Vagina (tissue), 2 donors: ENCODE measurements at regions not wholly inside any gene's neighbourhood (a gene's known extent, or its start where the extent isn't known, plus 50 kb on each side); places are given as distances from the start of the nearest gene placed in this dataset.

Experiments
- CTCF ChIP-seq, 3 experiments: fragments of 450-650 bp in 2 of 3; fragments of 200-600 bp in 1 of 3; sonication (generic) in 1 of 3; IDR thresholded peaks; one replicate each; pipeline ENCODE4 v1.5.1; 2017 to 2019; ENCODE audit warnings: antibody characterized with exemption in 3 of 3, mild to moderate bottlenecking in 2 of 3, moderate library complexity in 2 of 3
- POLR2A ChIP-seq, 2 donors: fragments of 450-650 bp; IDR thresholded peaks; one replicate each; pipeline ENCODE4 v1.6.1; 2017; ENCODE audit warnings: antibody characterized with exemption in 2 of 2, mild to moderate bottlenecking in 2 of 2, moderate library complexity in 2 of 2

DNA sequence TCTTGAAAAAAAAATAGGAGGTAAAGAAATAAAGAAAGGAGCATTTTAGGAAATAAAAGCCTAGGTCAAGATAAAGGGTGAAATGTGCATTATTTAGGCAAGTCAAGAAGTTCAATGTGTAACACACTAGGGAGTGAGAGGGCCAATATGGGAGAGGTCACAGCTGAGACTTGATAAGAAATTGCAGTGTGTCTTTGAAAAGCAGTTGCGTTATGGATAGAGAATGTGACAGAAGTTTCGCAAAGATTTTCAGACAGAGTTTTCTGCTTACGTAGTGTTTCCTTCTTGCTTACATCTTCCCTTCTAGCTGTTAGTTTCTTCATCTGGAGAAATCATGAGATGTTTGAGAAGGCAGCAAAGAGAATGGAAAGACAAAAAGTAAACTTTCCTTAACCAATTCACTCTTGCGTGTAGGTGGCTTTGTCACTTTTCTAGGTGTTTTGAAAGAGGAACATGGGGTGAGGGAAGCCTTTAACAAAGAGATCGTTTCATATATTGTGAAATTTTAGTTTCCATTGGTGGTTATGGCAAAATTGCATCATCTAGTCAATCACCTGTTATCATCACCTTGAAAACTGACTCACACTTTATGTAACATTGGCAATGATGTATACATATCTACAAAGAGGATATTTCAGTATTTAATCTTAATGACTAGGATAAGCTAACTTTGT is 975.5 kb downstream of the OLFM4 start:
- TF ChIP-seq CTCF (IDR thresholded peaks at IDR 0.05) = no peak
- no peak for TF ChIP-seq POLR2A (IDR thresholded peaks at IDR 0.05)
